Panc1 (cell line): ENCODE measurements at regions not wholly inside any gene's neighbourhood (a gene's known extent, or its start where the extent isn't known, plus 50 kb on each side); places are given as distances from the start of the nearest gene placed in this dataset.

Experiments used
- POLR2AphosphoS5 ChIP-seq: IDR thresholded peaks from 2 replicates; pipeline ENCODE4 v1.6.1; 2012; ENCODE audit warnings: mild to moderate bottlenecking, low read depth, low read length, moderate library complexity
- SIN3A ChIP-seq: IDR thresholded peaks from 2 replicates; pipeline ENCODE4 v1.6.1; 2012; ENCODE audit warnings: low read depth, mild to moderate bottlenecking, low read length, moderate library complexity, borderline replicate concordance; ENCODE audit not compliant: insufficient read depth
- TCF7L2 ChIP-seq: IDR thresholded peaks from 2 replicates; pipeline ENCODE4 v1.6.1; 2011; ENCODE audit warnings: mild to moderate bottlenecking, low read depth, low read length, inconsistent platforms
- TF ChIP-seq, protein P1 (sequence below): fragments of 450-650 bp; IDR thresholded peaks from 2 replicates; pipeline ENCODE4 v1.5.1; 2017; ENCODE audit warnings: mild to moderate bottlenecking
- TF ChIP-seq, protein P2 (sequence below), 2 experiments: IDR thresholded peaks; 2 replicates each; pipeline ENCODE4 v1.6.1; 2011 to 2012; ENCODE audit warnings: low read depth in 2 of 2, control low read depth in 1 of 2, low read length in 1 of 2, mild to moderate bottlenecking in 1 of 2, moderate library complexity in 1 of 2; ENCODE audit not compliant: insufficient read depth in 1 of 2

DNA sequence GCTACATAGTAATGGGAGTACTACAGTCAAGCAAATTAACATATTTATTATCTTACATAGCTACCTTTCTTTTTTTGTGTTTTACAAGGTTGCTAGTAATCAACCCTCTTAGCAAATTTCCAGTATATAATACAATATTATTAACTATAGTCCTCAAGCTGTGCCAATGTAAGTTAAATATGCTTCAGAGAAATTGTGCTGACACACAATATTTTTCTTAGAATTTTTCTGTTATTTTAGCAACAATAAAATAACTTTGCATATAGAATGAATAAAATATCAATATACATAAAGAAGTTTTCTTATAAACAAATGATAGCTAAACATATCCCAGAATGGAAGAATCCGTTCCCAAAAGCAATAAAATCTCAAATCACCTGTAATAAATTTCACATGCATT is 1605.1 kb downstream of the REEP3 start:
- TF ChIP-seq, protein P1, sequence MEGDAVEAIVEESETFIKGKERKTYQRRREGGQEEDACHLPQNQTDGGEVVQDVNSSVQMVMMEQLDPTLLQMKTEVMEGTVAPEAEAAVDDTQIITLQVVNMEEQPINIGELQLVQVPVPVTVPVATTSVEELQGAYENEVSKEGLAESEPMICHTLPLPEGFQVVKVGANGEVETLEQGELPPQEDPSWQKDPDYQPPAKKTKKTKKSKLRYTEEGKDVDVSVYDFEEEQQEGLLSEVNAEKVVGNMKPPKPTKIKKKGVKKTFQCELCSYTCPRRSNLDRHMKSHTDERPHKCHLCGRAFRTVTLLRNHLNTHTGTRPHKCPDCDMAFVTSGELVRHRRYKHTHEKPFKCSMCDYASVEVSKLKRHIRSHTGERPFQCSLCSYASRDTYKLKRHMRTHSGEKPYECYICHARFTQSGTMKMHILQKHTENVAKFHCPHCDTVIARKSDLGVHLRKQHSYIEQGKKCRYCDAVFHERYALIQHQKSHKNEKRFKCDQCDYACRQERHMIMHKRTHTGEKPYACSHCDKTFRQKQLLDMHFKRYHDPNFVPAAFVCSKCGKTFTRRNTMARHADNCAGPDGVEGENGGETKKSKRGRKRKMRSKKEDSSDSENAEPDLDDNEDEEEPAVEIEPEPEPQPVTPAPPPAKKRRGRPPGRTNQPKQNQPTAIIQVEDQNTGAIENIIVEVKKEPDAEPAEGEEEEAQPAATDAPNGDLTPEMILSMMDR = no peak
- TF ChIP-seq TCF7L2 = no peak
- no peak for TF ChIP-seq POLR2AphosphoS5
- TF ChIP-seq, protein P2, sequence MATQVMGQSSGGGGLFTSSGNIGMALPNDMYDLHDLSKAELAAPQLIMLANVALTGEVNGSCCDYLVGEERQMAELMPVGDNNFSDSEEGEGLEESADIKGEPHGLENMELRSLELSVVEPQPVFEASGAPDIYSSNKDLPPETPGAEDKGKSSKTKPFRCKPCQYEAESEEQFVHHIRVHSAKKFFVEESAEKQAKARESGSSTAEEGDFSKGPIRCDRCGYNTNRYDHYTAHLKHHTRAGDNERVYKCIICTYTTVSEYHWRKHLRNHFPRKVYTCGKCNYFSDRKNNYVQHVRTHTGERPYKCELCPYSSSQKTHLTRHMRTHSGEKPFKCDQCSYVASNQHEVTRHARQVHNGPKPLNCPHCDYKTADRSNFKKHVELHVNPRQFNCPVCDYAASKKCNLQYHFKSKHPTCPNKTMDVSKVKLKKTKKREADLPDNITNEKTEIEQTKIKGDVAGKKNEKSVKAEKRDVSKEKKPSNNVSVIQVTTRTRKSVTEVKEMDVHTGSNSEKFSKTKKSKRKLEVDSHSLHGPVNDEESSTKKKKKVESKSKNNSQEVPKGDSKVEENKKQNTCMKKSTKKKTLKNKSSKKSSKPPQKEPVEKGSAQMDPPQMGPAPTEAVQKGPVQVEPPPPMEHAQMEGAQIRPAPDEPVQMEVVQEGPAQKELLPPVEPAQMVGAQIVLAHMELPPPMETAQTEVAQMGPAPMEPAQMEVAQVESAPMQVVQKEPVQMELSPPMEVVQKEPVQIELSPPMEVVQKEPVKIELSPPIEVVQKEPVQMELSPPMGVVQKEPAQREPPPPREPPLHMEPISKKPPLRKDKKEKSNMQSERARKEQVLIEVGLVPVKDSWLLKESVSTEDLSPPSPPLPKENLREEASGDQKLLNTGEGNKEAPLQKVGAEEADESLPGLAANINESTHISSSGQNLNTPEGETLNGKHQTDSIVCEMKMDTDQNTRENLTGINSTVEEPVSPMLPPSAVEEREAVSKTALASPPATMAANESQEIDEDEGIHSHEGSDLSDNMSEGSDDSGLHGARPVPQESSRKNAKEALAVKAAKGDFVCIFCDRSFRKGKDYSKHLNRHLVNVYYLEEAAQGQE (IDR thresholded peaks at IDR 0.05; ENCODE audit: insufficient read depth in 1 of 2, low read depth in 2 of 2, low read length in 1 of 2) = no peak
- TF ChIP-seq SIN3A = no peak
